Left colon (tissue), 2 donors: ENCODE measurements at regions not wholly inside any gene's neighbourhood (a gene's known extent, or its start where the extent isn't known, plus 50 kb on each side); places are given as distances from the start of the nearest gene placed in this dataset.

Experiments
- ATAC-seq: fragments of 200-7000 bp; cut with Tn5 transposase; one replicate; pipeline ENCODE4 v1.9.1; 2020; ENCODE audit warnings: mild to moderate bottlenecking, moderate library complexity
- DNase-seq, 2 donors: peaks; one replicate each; pipeline ENCODE4 v3.0.0-alpha.2; 2020
- intact Hi-C, 2 donors: fragments of 100-400 bp; cut with DNase I in 1 of 2; cut with micrococcal nuclease in 1 of 2; formaldehyde crosslinking; loops; one replicate each; pipeline versions ENCODE4 v1.11.2 to v1.14.0; 2022; cut with DNase I, micrococcal nuclease
- donor health status: DM: no; HTN: no; CAD: no.
- donor health status: DM: yes; HTN: yes; CAD: no.

DNA sequence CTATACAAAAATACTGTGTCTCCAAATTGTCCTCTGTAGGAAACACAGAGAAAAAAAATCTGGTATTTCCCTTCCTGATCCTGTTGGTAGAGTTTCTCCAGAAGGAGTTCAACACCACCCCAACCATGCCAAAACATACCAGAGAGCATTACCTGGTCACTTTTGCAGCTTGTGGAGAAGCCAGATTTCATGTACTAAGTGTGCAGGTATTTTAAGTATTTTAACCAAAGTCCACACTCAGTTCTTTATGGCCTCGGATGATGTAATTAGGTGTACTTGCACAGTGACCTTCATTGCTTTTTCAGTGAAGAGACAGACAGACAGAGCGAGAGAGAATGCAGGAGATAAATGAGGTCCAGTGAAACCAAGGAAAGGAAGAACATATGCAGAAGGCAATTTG lies 2046.8 kb upstream of the CDH9 start:
- intact Hi-C loops, result no loop called here
- peak; percentile 41 for ATAC-seq
- DNase-seq, result no peak

- ATAC-seq, result no peak
- no peak for DNase-seq
- intact Hi-C loops, result no loop called here
Measured at GRCh38 chr5:29079771-29080170, 2041.4 kb upstream of the CDH9 start.

DNA sequence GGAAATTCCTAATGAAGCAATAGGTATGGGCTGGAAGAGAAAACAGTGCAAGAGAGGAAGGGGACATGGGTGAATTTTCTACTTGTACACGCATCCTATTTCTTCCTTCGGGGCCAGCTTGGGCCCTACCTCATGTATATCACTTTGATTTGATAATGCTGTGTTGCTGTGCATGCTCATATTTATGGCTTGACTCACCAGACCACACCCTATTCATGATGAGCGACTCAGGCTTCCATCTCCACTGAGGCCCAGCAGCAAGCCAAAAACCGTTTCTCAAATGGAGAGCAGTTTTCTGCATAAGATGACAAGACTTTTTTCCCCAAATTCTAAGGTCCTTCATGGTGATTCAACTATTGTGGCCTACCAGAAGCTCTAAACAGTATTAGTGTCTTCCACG lies 2039.1 kb upstream of the CDH9 start:
- DNase-seq (no peak), ATAC-seq (no peak)
- intact Hi-C loops, result no loop called here

- intact Hi-C loops, result no loop called here
- DNase-seq, result no peak
- ATAC-seq, result no peak
Measured at GRCh38 chr5:29069104-29069402, 2030.7 kb upstream of the CDH9 start.

DNA sequence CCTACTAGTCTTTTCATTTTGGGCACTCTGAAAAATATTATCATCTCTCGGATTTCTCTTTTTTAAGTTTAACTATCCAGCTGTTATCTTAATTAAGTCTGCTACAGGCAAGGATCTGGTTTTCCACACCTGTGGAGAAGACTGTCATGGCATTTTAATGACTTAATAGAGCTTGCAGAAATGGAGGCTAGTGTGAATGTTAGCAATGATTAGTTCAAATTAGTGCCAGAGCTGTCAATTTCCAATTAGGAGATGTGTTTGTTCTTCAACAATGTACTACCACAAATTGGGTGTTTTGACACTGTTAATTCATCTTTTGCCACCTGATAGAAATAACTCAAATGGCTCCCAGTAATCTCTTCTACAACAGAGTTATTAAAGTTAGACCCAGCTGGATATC lies 2023.0 kb upstream of the CDH9 start:
- ATAC-seq, result no peak
- DNase-seq, result no peak
- intact Hi-C loops, result no loop called here

DNA sequence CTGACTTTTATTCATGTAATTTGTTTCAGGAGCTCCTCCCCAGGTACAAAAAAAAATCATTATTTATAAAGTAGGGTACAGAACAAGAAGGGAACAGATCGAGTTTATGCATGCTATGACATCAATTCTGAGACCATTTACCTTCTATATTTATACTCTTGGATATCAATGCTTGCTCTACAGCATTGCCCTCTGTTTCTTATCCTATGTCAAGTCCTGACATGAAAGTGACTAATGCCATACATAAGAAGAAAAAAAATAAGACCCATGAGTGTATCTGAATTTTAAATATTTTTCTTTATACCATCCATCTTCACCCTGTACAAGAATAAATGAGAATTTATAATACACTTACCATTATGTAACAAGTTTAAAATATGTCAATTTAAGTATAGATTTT lies 2016.3 kb upstream of the CDH9 start:
- intact Hi-C loops, result no loop called here
- DNase-seq, result no peak
- no peak for ATAC-seq

- DNase-seq, result no peak
- ATAC-seq, result no peak
- intact Hi-C loops, result no loop called here
Measured at GRCh38 chr5:29054282-29054681, 2015.9 kb upstream of the CDH9 start.

- DNase-seq, result no peak
- intact Hi-C loops, result no loop called here
- ATAC-seq, result no peak
Measured at GRCh38 chr5:29051509-29051908, 2013.1 kb upstream of the CDH9 start.

- intact Hi-C loops, result no loop called here
- ATAC-seq, result no peak
- DNase-seq, result no peak
Measured at GRCh38 chr5:29042152-29042551, 2003.8 kb upstream of the CDH9 start.

- ATAC-seq (no peak), DNase-seq (no peak)
- intact Hi-C loops, result no loop called here
Measured at GRCh38 chr5:29040404-29040803, 2002.0 kb upstream of the CDH9 start.

GRCh38 chr5:29039994-29040393 lies 2001.6 kb upstream of the CDH9 start:
- intact Hi-C loops, result no loop called here
- DNase-seq (no peak), ATAC-seq (no peak)

- no peak for DNase-seq
- intact Hi-C loops, result no loop called here
- ATAC-seq, result no peak
Measured at GRCh38 chr5:29037716-29038115, 1999.3 kb upstream of the CDH9 start.

DNA sequence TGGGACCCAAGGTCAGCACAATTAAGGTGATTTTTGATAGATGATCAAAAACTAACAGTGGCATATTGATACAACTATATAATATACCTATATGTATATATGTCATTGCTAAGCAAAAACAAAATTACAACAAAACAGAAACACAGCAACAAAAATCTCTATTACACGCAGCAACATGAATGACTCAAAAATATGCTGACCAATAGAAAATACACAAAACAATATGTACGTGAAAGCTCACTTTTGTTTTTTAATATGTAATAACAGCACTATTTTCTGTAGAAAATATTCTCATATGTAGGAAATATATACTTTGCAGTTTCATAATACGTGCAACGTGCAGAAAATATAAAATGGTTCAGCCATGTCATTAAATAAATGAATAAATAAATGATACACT lies 1985.7 kb upstream of the CDH9 start:
- DNase-seq, result no peak
- no peak for ATAC-seq
- intact Hi-C loops, result no loop called here

DNA sequence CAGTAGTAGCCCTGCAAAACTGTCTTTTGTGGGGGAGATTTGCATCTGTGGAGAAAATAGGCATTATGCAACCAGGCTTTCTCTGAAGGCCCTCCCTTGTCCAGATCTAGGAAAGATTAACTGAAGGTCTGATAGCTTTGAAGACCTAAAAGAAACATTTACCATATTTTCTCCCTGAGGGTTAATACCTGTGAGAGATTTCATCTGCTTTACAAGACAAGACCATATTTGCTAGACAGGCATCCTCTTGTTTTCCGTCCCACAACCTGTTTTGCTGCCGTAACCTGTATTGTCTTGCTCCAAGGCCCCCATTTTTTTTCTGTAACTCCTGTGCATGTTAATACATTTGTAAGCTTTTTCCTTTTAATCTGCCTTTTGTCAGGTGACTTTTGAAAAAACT lies 1985.2 kb upstream of the CDH9 start:
- no peak for DNase-seq
- intact Hi-C loops, result no loop called here
- no peak for ATAC-seq

- no peak for DNase-seq
- intact Hi-C loops, result no loop called here
- ATAC-seq, result no peak
Measured at GRCh38 chr5:29017501-29017900, 1979.1 kb upstream of the CDH9 start.

GRCh38 chr5:29016067-29016466 lies 1977.7 kb upstream of the CDH9 start:
- ATAC-seq (peak; percentile 52), DNase-seq (no peak)
- intact Hi-C loops, result no loop called here

- no peak for ATAC-seq
- no peak for DNase-seq
- intact Hi-C loops, result no loop called here
Measured at GRCh38 chr5:29015523-29015922, 1977.1 kb upstream of the CDH9 start.

GRCh38 chr5:29005386-29005785 lies 1967.0 kb upstream of the CDH9 start:
- intact Hi-C loops, result no loop called here
- no peak for ATAC-seq

DNA sequence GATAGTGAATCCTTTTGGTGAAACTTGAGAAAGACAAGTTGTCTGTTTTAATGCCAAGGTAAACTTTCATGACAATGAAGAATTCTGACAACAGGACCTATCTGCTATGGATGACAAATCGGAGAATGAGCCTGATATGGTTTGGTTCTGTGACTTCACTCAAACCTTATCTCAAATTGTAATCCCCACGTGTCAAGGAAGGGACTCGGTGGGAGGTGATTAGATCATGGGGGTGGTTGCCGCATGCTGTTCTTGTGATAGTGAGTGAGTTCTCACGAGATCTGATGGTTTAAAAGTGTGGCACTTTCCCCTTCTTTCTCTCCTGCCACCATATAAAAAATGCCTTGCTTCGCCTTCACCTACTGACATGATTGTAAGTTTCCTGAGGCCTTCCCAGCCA lies 1964.1 kb upstream of the CDH9 start:
- ATAC-seq (no peak), DNase-seq (no peak)
- intact Hi-C loops, result no loop called here

More at GRCh38 chr5:29005386-29005785, 1967.0 kb upstream of the CDH9 start:
- DNase-seq, result no peak

GRCh38 chr5:29001666-29002065 lies 1963.3 kb upstream of the CDH9 start:
- DNase-seq (no peak), ATAC-seq (no peak)
- intact Hi-C loops, result no loop called here

DNA sequence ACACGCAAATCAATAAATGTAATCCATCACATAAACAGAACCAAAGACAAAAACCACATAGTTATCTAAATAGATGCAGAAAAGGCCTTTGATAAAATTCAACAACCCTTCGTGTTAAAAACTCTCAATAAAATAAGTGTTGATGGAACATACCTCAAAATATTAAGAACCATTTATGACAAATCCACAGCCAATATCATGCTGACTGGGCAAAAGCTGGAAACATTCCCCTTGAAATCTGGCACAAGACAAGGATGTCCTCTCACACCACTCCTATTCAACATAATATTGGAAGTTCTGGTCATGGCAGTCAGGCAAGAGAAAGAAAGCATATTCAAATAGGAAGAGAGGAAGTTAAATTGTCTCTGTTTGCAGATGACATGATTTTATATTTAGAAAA lies 1946.3 kb upstream of the CDH9 start:
- no peak for ATAC-seq
- intact Hi-C loops, result no loop called here
- no peak for DNase-seq

- intact Hi-C loops, result no loop called here
- DNase-seq (no peak), ATAC-seq (no peak)
Measured at GRCh38 chr5:28975508-28975907, 1937.1 kb upstream of the CDH9 start.
